ENCODE measurements at regions not wholly inside any gene's neighbourhood (a gene's known extent, or its start where the extent isn't known, plus 50 kb on each side); places are given as distances from the start of the nearest gene placed in this dataset.

GRCh38 chr22:22349455-22349836 lies 104.9 kb downstream of the VPREB1 start:
- H3K4me3 ChIP-seq (ENCODE audit: low read depth, low read length): no peak overlapping the region
- DNase-seq (ENCODE audit: low read depth): no peak
- TF ChIP-seq CTCF (IDR thresholded peaks at IDR 0.05; ENCODE audit: insufficient read depth, low read depth, low read length, missing control alignments): no peak

GRCh38 chr22:22351366-22351765 lies 106.8 kb downstream of the VPREB1 start:
- DNase-seq (ENCODE audit: low read depth): no peak
- no peak overlapping the region for H3K4me3 ChIP-seq (ENCODE audit: low read depth, low read length)
- TF ChIP-seq CTCF (IDR thresholded peaks at IDR 0.05; ENCODE audit: insufficient read depth, low read depth, low read length, missing control alignments): no peak

GRCh38 chr22:22352371-22352999 lies 107.9 kb downstream of the VPREB1 start:
- no peak for DNase-seq (ENCODE audit: low read depth)
- no peak for TF ChIP-seq CTCF (IDR thresholded peaks at IDR 0.05; ENCODE audit: insufficient read depth, low read depth, low read length, missing control alignments)
- no peak overlapping the region for H3K4me3 ChIP-seq (ENCODE audit: low read depth, low read length)

- DNase-seq (ENCODE audit: low read depth): no peak
- H3K4me3 ChIP-seq (ENCODE audit: low read depth, low read length): no peak overlapping the region
- TF ChIP-seq CTCF (IDR thresholded peaks at IDR 0.05; ENCODE audit: insufficient read depth, low read depth, low read length, missing control alignments): no peak
Observed at GRCh38 chr22:22355096-22355834, 110.7 kb downstream of the VPREB1 start.

- DNase-seq (ENCODE audit: low read depth): peak; percentile 98
- H3K4me3 ChIP-seq (ENCODE audit: low read depth, low read length): peak overlapping the region; percentile 53
- peak; percentile 81 for TF ChIP-seq CTCF (IDR thresholded peaks at IDR 0.05; ENCODE audit: insufficient read depth, low read depth, low read length, missing control alignments)
Observed at GRCh38 chr22:22357024-22357883, 112.7 kb downstream of the VPREB1 start.

- no peak for DNase-seq (ENCODE audit: low read depth)
- no peak for TF ChIP-seq CTCF (IDR thresholded peaks at IDR 0.05; ENCODE audit: insufficient read depth, low read depth, low read length, missing control alignments)
- H3K4me3 ChIP-seq (ENCODE audit: low read depth, low read length): no peak overlapping the region; the same call in 1 of the 2 replicates
Observed at GRCh38 chr22:22358152-22358551, 113.6 kb downstream of the VPREB1 start.
